Erythroblast (primary cell): ENCODE measurements at regions not wholly inside any gene's neighbourhood (a gene's known extent, or its start where the extent isn't known, plus 50 kb on each side); places are given as distances from the start of the nearest gene placed in this dataset.

Experiments
- GATA1 ChIP-seq: IDR thresholded peaks from 2 replicates; pipeline ENCODE4 v1.6.1; 2011; ENCODE audit warnings: low read depth, mild to moderate bottlenecking, control low read depth, low read length, moderate library complexity
- POLR2A ChIP-seq: IDR thresholded peaks from 2 replicates; pipeline ENCODE4 v1.6.1; 2011; ENCODE audit warnings: mild to moderate bottlenecking, low read length

GRCh38 chr17:77864234-77865111, 94.0 kb upstream of the TNRC6C start:
- TF ChIP-seq POLR2A (no peak), GATA1 (no peak)
